Spleen (tissue), 7 donors: ENCODE measurements at regions not wholly inside any gene's neighbourhood (a gene's known extent, or its start where the extent isn't known, plus 50 kb on each side); places are given as distances from the start of the nearest gene placed in this dataset.

ENCODE experiments used
- POLR2A ChIP-seq, 3 donors: fragments of 450-650 bp; IDR thresholded peaks; one replicate each; pipeline ENCODE4 v1.5.1; 2017; ENCODE audit warnings: antibody characterized with exemption in 3 of 3, mild to moderate bottlenecking in 1 of 3
- TF ChIP-seq, protein P1 (sequence below), 11 experiments: fragments of 200-600 bp in 7 of 11; fragments of 450-650 bp in 4 of 11; sonication (generic) in 4 of 11; IDR thresholded peaks in 8 of 11; conservative IDR thresholded peaks in 3 of 11; 1 replicate in 7 of 11; 2 replicates in 4 of 11; pipeline versions ENCODE4 v1.4.0 to v1.8.0; 2016 to 2021; ENCODE audit warnings: antibody characterized with exemption in 11 of 11, inconsistent platforms in 4 of 11, mild to moderate bottlenecking in 1 of 11
- donor health status: DM: no; HTN: no; CAD: no; lungs with moderate emphysema.
- donor health status: DM: no; HTN: no; CAD: no.
- donor health status: DM: no; HTN: no; CAD: no.

DNA sequence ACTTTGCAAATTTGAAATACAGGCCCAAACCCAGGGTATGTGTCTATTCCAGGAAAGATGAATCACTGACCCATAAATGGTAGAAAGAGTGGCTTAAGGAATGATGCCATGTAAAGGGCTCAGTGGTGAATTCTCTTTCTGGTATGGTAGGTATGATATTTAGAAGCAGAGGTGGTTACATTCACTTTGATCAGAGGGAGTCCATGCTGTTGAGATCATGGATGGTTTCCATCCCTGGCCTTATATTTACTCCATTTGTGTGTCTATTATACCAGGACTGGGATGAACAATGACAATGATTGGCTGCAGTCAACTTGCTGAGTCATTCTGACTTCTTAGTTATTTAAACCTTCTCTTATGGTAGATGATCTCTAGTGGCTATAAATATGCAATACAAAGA, 419.8 kb upstream of the LRRC4C start:
- TF ChIP-seq, protein P1, sequence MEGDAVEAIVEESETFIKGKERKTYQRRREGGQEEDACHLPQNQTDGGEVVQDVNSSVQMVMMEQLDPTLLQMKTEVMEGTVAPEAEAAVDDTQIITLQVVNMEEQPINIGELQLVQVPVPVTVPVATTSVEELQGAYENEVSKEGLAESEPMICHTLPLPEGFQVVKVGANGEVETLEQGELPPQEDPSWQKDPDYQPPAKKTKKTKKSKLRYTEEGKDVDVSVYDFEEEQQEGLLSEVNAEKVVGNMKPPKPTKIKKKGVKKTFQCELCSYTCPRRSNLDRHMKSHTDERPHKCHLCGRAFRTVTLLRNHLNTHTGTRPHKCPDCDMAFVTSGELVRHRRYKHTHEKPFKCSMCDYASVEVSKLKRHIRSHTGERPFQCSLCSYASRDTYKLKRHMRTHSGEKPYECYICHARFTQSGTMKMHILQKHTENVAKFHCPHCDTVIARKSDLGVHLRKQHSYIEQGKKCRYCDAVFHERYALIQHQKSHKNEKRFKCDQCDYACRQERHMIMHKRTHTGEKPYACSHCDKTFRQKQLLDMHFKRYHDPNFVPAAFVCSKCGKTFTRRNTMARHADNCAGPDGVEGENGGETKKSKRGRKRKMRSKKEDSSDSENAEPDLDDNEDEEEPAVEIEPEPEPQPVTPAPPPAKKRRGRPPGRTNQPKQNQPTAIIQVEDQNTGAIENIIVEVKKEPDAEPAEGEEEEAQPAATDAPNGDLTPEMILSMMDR (IDR thresholded peaks at IDR 0.05 in 8 of 11, conservative IDR thresholded peaks at IDR 0.05 in 3 of 11) = no peak
- TF ChIP-seq POLR2A (IDR thresholded peaks at IDR 0.05) = no peak
